Sigmoid colon (tissue), 6 donors: ENCODE measurements at regions not wholly inside any gene's neighbourhood (a gene's known extent, or its start where the extent isn't known, plus 50 kb on each side); places are given as distances from the start of the nearest gene placed in this dataset.

Experiments
- DNase-seq: peaks from one replicate; pipeline ENCODE4 v3.0.0-alpha.2; 2019
- H3K27ac ChIP-seq, 4 donors: fragments of 200-600 bp; sonication (generic); one replicate each; pipeline ENCODE4 v1.5.1; 2016 to 2019; ENCODE audit warnings: mild to moderate bottlenecking in 1 of 4
- H3K27me3 ChIP-seq, 3 donors: fragments of 200-600 bp; sonication (generic); one replicate each; pipeline ENCODE4 v1.5.1; 2019; ENCODE audit warnings: mild to moderate bottlenecking in 1 of 3
- H3K36me3 ChIP-seq, 4 donors: fragments of 200-600 bp; sonication (generic); one replicate each; pipeline ENCODE4 v1.5.1; 2016 to 2019
- H3K4me1 ChIP-seq, 4 donors: fragments of 200-600 bp; sonication (generic); one replicate each; pipeline ENCODE4 v1.5.1; 2017 to 2019
- H3K4me3 ChIP-seq, 4 donors: fragments of 200-600 bp; sonication (generic); one replicate each; pipeline ENCODE4 v1.5.1; 2017 to 2019; ENCODE audit warnings: mild to moderate bottlenecking in 2 of 4, moderate library complexity in 1 of 4
- H3K9me3 ChIP-seq, 4 donors: fragments of 200-600 bp in 3 of 4; sonication (generic) in 3 of 4; one replicate each; pipeline versions ENCODE4 v1.5.1 to v1.6.1; 2013 to 2019
- EP300 ChIP-seq, 4 donors: sonication (generic); formaldehyde crosslinking; IDR thresholded peaks; one replicate each; pipeline ENCODE4 v1.6.1; 2017; ENCODE audit warnings: antibody characterized with exemption in 4 of 4
- POLR2A ChIP-seq, 2 donors: fragments of 450-650 bp; IDR thresholded peaks; one replicate each; pipeline ENCODE4 v1.6.1; 2016; ENCODE audit warnings: antibody characterized with exemption in 2 of 2, mild to moderate bottlenecking in 2 of 2, moderate library complexity in 2 of 2
- POLR2AphosphoS5 ChIP-seq, 4 donors: sonication (generic); formaldehyde crosslinking; IDR thresholded peaks; one replicate each; pipeline ENCODE4 v1.6.1; 2017; ENCODE audit warnings: antibody characterized with exemption in 4 of 4
- WGBS, 2 donors: extraction: QIAGEN DNeasy Blood & Tissue Kit; methylation state at CpG; one replicate each; pipeline ENCODE4 v1.1.7; 2013; 5-methylcytosine and 5-hydroxymethylcytosine counted together
- intact Hi-C: fragments of 100-400 bp; cut with DNase I; formaldehyde crosslinking; loops from one replicate; pipeline ENCODE4 v1.15.1; 2023
- TF ChIP-seq, protein P1 (sequence below), 4 experiments: fragments of 450-650 bp in 3 of 4; fragments of 200-600 bp in 1 of 4; IDR thresholded peaks; one replicate each; pipeline ENCODE4 v1.5.1; 2016 to 2019; ENCODE audit warnings: antibody characterized with exemption in 4 of 4, mild to moderate bottlenecking in 3 of 4, moderate library complexity in 2 of 4
- donor health status: healthy with polysubstance abuse.
- donor health status: healthy.

DNA sequence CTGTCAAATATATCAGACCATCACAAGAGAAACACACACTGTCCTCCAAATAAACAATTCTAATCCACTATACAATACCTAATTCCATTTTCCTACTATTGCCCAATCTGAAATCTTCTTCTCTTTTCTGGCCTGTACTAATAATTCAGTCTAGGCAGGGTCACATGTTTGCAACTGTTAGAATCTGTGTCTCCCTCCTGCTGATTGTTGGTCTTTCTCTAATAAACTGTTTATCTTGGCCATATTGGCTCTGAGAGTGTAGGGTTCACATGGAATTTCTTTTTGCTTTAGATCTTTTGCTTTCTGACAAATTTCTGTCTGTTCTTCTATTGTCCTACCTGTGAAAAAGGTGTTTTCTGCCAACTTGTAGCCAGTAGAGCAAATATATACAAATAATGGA is 319.9 kb upstream of the ADAMTS5 start:
- Histone ChIP-seq H3K9me3 (no peaks in the 10 kb centered on the region), H3K27ac (no peak overlapping the region), H3K4me3 (no peak overlapping the region), H3K36me3 (no peaks in the 10 kb centered on the region), H3K4me1 (no peaks in the 10 kb centered on the region), H3K27me3 (no peaks in the 10 kb centered on the region)
- TF ChIP-seq, protein P1, sequence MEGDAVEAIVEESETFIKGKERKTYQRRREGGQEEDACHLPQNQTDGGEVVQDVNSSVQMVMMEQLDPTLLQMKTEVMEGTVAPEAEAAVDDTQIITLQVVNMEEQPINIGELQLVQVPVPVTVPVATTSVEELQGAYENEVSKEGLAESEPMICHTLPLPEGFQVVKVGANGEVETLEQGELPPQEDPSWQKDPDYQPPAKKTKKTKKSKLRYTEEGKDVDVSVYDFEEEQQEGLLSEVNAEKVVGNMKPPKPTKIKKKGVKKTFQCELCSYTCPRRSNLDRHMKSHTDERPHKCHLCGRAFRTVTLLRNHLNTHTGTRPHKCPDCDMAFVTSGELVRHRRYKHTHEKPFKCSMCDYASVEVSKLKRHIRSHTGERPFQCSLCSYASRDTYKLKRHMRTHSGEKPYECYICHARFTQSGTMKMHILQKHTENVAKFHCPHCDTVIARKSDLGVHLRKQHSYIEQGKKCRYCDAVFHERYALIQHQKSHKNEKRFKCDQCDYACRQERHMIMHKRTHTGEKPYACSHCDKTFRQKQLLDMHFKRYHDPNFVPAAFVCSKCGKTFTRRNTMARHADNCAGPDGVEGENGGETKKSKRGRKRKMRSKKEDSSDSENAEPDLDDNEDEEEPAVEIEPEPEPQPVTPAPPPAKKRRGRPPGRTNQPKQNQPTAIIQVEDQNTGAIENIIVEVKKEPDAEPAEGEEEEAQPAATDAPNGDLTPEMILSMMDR (IDR thresholded peaks at IDR 0.05), result no peak
- TF ChIP-seq EP300 (IDR thresholded peaks at IDR 0.05) (no peak), POLR2AphosphoS5 (IDR thresholded peaks at IDR 0.05) (no peak), POLR2A (IDR thresholded peaks at IDR 0.05) (no peak)
- intact Hi-C loops, result loop anchor here (10.0 kb wide), 1 partner anchor 58 kb away; no protein-coding TSS in a partner anchor
- DNase-seq, result no peak

- H3K9me3 ChIP-seq, result no peaks in the 10 kb centered on the region
Measured at GRCh38 chr21:27277110-27277509, 310.2 kb upstream of the ADAMTS5 start.

DNA sequence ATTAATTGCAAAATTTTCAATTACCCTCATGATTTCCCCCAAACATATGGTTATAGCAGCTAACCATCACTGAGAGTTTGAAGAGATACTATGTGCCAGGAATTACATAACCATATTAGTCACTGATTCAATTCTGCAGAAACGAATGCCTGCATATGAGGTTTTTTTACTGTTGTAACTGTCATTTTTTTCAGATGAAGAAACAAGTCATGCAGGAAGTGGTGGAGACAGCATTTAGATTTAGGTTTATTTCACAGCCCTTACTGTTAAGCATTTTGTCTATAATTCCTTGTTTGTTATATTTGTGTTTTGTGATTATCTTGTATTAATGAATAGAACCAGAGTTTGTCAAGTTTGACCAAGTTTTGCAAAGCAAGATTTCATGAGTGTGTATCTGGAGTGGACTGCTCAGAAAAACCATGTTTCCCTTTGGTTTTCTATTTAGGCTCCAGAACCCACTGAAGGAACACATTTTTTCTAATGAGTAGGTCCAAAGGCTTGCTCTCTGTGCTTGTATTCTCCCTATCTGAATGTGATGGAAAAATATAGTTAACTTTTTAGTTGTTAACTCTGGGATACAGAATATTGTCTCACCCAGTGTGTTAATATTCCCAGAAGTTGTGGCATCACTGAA is 308.5 kb upstream of the ADAMTS5 start:
- H3K9me3 ChIP-seq, result no peaks in the 10 kb centered on the region
- H3K4me1 ChIP-seq, result peaks cover 0 to 3% (median 0%) of the 10 kb centered on the region in 4 donors
- peak overlapping the region in 1 of 4 donors; percentile 30 for H3K27ac ChIP-seq
- H3K4me3 ChIP-seq, result no peak overlapping the region
- no peaks in the 10 kb centered on the region for H3K36me3 ChIP-seq
- TF ChIP-seq POLR2AphosphoS5 (IDR thresholded peaks at IDR 0.05), result peak in 1 of 4 donors; percentile 13
- TF ChIP-seq POLR2A (IDR thresholded peaks at IDR 0.05), result no peak
- TF ChIP-seq, protein P1 (IDR thresholded peaks at IDR 0.05), result no peak
- DNase-seq, result no peak
- H3K27me3 ChIP-seq, result no peaks in the 10 kb centered on the region
- intact Hi-C loops, result no loop called here
- WGBS, 2 donors, result 34 to 60% methylated on average over 1 of the region's 1 CpG

More at GRCh38 chr21:27277110-27277509, 310.2 kb upstream of the ADAMTS5 start:
- DNase-seq, result no peak
- Histone ChIP-seq H3K27me3 (no peaks in the 10 kb centered on the region), H3K4me1 (peaks cover 0 to 3% (median 0%) of the 10 kb centered on the region in 4 donors), H3K36me3 (no peaks in the 10 kb centered on the region), H3K4me3 (no peak overlapping the region), H3K27ac (no peak overlapping the region)
- TF ChIP-seq POLR2A (IDR thresholded peaks at IDR 0.05) (no peak), POLR2AphosphoS5 (IDR thresholded peaks at IDR 0.05) (no peak), EP300 (IDR thresholded peaks at IDR 0.05) (no peak)
- TF ChIP-seq, protein P1 (IDR thresholded peaks at IDR 0.05), result no peak
- intact Hi-C loops, result no loop called here

DNA sequence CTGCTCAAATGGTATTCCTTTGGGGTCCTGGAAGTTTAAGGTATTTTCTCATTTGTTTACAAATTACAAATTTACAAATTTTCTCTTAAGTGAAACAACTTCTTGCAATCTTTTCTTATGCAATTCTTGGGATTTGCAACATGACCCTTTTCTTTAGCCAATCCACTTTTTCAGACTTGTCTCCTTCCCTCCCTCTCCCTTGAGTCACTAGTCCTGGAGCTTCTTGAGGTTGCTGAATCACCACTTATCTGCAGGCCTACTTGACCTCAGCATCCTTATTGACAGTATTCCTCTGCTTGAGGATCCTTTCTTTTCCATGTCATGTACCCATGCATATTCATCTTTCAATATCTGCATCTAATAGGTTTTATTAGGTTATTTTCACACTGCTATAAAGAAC is 302.8 kb upstream of the ADAMTS5 start:
- DNase-seq, result no peak
- no peaks in the 10 kb centered on the region for H3K36me3 ChIP-seq
- no peak overlapping the region for H3K4me3 ChIP-seq
- intact Hi-C loops, result no loop called here
- peaks cover 0 to 15% (median 0%) of the 10 kb centered on the region in 4 donors for H3K4me1 ChIP-seq
- no peaks in the 10 kb centered on the region for H3K27me3 ChIP-seq
- no peak overlapping the region for H3K27ac ChIP-seq
- no peaks in the 10 kb centered on the region for H3K9me3 ChIP-seq
- TF ChIP-seq POLR2AphosphoS5 (IDR thresholded peaks at IDR 0.05) (no peak), POLR2A (IDR thresholded peaks at IDR 0.05) (no peak), EP300 (IDR thresholded peaks at IDR 0.05) (no peak)
- TF ChIP-seq, protein P1 (IDR thresholded peaks at IDR 0.05), result no peak

- no peaks in the 10 kb centered on the region for H3K27me3 ChIP-seq
- DNase-seq, result no peak
- no peaks in the 10 kb centered on the region for H3K36me3 ChIP-seq
- intact Hi-C loops, result no loop called here
- 50 to 61% methylated on average over 2 of the region's 2 CpGs for WGBS, 2 donors
- H3K9me3 ChIP-seq, result no peaks in the 10 kb centered on the region
- H3K4me1 ChIP-seq, result peaks cover 0 to 15% (median 0%) of the 10 kb centered on the region in 4 donors
- TF ChIP-seq, protein P1 (IDR thresholded peaks at IDR 0.05), result no peak
- TF ChIP-seq POLR2AphosphoS5 (IDR thresholded peaks at IDR 0.05) (no peak), POLR2A (IDR thresholded peaks at IDR 0.05) (no peak), EP300 (IDR thresholded peaks at IDR 0.05) (no peak)
- no peak overlapping the region for H3K27ac ChIP-seq
- no peak overlapping the region for H3K4me3 ChIP-seq
Measured at GRCh38 chr21:27268290-27268689, 301.4 kb upstream of the ADAMTS5 start.
